Stimulated activated CD4-positive, alpha-beta T cell treated with anti-CD3 and anti-CD28 coated beads, Interleukin-4, amount 100 ng/mL, for 1 hour (primary cell): ENCODE measurements at regions not wholly inside any gene's neighbourhood (a gene's known extent, or its start where the extent isn't known, plus 50 kb on each side); places are given as distances from the start of the nearest gene placed in this dataset.

ENCODE experiments used
- DNase-seq: peaks from one replicate; pipeline ENCODE4 v3.0.0-alpha.2; 2020

DNA sequence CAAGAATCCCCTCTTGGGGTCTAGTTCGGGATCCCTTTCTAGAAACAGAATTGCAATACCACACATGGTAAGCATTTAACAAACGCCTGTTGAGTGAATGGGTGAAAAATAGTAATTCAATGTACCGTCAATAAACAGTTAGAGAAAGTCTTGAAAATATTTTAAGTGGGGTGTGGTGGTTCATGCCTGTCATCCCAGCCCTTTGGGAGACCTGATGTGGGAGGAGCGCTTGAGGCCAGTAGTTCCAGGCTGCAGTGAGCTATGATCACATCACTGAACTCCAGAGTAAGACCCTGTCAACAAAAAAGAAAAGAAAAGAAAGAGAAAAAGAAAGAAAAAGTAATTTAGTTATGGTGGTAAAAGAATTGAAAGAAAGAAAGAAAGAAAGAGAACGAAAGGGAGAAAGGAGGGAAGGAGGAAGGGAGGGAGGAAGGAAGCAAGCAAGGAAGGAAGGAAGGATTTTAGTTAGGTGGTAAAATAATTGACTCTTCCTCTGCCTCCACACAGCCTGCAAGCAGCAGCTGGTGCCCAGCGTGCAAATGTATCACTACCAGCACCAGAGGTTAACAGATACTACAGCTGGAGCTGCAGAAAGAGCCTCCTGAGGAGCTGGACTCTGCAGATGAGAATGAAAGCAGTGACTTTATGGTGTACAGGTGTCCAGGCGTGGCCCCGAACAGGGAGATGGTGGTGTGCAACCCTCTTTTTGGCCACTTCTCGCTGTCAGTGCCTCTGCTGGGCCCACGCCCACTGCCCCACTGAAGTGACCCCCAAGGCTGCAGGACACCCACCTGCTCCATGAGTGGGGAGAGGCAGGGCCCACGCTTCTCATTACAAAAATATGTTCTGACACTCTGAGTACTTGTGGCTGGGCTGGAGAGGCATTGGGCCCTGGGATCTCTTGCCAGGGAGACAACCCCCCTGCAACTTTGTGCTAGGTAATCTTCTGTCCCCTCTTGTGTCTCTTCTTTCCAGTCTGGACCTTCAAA lies 135.4 kb downstream of the BAMBI start:
- no peak for DNase-seq

DNA sequence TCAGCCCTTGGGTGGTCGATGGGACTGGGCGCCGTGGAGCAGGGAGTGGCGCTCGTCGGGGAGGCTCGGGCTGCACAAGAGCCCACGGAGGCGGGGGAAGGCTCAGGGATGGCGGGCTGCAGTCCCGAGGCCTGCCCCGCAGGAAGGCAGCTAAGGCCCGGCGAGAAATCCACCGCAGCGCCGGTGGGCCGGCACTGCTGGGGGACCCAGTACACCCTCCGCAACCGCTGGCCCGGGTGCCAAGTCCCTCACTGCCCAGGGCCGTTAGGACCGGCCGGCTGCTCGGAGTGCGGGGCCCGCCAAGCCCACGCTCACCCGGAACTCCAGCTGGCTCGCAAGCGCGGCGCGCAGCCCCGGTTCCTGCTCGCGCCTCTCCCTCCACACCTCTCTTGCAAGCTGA lies 138.4 kb downstream of the BAMBI start:
- no peak for DNase-seq

DNA sequence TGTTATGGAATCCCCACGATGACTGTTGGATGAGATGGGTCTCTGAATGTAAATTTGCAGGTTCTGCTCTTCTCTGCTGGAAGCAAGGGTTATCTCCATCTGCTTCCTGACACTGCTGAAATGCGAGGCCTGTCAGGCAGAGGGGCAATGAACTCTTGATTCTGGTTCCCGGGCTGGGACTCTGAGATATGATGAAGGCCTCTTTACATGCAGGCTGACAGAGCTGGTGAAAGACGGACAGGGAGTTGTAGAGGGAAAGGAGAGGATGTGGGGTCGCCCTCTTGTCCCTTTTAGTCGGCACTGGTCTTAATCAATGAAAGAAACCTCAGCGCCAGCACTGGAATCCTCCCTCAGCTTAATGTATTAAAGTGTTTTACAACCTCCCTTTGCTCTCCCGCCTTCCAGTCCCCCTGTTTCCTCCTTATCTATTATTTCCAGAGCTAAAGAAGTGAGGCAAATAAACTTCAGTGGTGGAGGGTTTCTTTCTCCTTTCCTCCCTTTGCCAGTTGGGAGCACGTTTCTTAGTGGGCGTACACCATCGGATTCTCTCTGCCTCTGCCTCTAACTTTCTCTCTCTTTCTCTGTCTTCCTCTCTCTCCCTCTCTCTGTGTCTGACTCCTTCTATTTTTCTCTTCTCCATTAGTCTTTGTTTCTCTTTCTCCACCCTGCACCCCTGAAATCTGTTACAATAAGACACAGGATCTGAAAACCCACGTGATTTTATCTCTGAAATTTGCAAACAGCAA lies 145.6 kb downstream of the BAMBI start:
- no peak for DNase-seq

DNA sequence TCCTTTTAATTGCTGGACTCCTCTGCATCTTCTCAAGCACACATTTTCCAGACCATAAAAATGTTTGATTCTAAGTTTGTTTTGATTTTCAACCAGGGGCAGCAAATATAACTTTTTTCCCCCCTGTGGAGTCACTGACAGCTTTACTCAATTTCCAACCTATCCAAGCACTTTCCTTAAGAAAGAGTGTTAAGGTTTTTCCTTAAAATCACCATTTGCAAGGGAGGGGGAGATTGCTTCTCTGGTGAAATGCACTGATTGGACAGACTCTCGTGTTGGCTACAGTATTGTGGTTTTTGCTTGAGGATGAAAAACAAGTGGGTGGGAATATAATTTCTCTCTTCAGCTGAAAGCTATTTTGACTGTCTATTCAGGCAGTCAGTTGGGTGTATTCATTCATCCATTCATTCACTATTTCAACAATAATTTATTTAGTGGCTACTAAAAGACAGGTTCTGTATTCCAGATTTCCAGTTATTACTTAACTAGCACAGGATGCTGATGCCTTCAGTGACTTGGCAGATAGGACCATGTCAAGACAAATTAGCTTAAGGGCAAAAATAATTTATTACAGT lies 146.3 kb downstream of the BAMBI start:
- no peak for DNase-seq

DNA sequence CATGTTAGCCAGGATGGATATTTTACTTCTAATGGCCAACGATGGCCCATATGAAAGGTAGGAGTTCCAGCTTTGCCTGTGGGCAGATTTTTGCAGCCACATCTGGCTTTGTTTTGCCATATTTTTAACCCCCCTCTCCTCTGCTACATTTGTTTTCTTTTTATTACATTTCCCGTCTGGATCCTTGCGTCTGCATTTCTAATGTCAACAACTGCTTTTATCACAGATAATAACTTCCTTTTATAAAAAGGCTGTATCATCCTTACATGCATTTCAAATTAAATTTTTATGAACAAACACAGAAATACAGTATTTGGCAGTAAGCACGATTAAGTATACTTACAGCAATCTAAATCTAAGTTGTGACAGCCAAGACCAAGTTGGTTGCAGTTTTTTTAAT lies 156.0 kb downstream of the BAMBI start:
- no peak for DNase-seq

DNA sequence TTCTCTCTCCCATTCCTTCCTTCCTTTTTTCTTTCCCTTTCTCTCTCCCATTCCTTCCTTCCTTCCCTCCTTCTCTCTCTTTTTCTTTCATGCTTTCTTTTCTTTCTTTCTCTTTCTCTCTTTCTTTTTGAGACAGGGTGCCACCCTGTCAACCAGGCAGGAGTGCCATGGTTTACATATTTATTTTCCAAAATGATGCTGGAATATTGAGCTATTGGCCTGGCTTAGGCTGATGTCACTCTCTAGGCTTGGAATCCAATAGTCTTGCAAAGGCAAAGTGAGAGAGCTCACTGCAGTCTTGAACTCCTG lies 159.1 kb downstream of the BAMBI start:
- no peak for DNase-seq

DNA sequence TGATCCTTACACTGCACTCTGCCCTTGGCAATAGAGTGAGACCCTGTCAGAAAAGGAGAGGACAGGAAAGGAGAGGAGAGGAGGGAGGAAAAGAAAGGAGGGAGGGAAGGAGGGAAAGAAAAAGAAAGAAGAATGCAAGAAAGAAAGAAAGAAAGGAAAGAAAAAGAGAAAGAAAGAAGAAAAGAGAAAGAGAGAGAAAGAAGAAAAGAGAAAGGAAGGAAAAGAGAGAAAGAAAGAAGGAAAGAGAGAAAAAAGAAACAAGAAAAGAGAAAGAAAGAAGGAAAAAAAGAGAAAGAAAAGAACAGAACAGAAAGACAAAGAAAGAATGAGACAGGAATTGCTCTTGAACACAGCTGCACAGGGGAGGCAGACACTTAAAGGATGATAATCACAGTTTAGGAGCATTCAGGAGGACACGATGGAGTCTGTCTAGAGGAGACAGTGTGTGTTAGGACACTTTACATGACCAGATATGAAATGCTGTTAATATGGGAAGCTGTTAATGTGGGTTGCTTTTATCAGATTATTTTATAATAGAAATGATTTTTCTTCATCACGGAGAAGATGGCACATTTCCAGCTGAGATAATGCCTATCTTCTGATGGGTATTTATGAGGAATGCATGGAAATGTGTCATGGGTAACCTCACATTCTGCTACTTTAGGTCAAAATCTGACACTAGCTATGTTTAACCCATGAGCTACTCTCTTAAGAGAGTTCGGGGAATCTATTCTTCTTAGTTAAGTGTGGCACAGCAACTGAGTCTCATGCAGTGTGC lies 160.5 kb downstream of the BAMBI start:
- DNase-seq, result no peak

DNA sequence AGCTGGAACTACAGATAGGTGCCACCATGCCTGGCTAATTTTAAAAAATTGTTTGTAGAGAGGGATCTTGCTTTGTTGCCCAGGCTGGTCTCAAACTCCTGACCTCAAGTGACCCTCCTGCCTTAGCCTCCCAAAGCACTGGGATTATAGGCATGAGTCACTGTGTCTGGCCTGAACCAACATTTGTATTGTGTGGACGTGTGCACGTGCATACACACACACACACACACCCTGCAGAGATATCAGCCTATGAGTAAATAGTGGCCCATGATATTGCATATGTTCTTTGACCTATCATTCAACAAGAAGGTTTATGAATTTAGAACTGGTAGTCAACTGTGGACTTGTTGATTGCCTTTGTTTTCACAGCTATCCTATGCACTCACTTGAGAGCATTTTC lies 161.6 kb downstream of the BAMBI start:
- DNase-seq, result no peak

DNA sequence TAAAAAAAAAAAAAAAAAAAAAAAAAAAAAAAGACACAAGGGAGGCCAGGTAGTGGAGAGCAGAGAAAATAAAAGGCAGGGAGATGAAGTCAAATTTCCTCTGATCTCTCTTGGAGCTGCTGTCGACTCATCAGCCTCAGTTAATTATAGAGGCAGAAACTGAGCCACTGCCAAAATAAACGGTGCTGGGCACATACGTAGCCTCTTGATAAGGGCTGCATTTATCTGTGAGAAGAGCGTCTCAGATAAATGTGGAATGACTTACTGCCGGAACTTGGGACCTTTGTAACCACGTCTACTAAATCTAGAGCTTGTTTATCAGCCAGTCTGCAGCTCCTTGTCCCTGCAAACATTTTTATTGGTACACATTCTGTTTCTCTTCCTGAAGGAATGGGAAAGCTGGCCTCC lies 162.3 kb downstream of the BAMBI start:
- DNase-seq, result no peak

DNA sequence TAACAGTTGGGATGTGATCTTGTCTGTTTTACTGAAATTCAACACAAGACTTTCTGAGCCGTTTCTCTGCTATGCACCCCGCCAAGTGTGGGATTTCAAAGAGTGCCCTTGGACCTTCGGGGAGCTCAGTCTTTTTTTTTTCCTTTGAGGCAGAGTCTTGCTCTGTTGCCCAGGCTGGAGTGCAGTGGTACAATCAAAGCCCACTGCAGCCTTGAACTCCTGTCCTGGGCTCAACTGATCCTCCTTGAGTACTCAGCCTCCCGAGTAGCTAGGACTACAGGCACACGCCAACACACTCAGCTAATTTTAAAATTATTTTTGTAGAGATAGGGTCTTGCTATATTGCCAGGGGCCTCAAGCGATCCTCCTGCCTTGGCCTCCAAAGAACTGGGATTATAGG lies 162.9 kb downstream of the BAMBI start:
- no peak for DNase-seq

DNA sequence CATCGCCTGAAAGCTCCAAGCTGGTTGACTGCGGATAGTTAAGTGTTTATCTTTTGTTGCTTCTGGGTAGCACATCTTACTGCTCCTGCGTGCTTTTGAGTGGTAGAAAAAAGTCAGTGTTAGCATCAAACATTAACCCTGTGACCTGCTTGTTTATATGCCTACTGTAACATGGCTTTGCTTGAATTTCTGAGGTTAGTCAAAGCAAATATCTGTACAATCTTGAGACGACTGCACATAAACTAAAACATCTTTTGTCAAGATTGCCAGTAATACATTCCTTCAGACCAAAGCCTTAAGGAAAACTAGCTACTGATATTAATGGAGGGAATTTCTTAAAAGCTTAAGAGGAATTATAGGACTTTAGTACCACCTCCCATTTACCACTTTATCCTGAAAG lies 163.7 kb downstream of the BAMBI start:
- DNase-seq, result no peak

DNA sequence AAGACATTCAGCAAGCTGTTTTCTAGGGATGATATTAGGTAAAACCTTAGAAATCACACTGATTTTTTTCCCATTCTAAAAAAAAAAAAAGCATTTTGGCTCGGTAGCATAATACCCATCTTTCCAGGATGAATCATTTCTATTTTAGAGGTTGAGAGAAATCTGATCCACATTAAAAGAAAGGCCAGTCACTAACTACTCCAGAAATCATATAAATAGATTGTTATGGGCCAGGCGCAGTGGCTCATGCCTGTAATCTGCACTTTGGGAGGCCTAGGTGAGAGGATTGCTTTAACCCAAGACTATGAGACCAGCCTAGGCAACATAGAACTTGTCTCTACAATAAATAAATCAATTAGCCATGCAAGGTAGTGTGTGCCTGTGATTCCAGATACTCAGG lies 164.3 kb downstream of the BAMBI start:
- DNase-seq, result no peak

DNA sequence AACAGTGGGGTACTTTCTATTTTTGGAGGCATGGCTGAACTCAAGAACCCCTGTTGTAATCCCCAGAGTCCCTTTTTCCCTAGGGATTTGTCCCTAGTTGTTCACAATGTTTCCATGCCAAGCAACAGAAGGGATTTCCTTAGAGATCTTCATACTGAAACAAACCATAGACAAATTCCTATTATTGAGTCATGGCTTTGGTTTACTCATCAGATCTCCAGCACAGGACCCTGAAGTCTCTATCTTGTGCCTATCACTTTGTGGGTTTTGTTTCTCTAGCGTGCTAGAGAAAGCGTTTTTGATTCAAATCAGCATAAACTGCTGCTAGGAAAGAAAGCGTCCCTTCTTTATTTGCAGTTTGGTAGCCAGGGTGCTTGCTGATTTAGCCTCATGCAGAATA lies 165.0 kb downstream of the BAMBI start:
- no peak for DNase-seq

DNA sequence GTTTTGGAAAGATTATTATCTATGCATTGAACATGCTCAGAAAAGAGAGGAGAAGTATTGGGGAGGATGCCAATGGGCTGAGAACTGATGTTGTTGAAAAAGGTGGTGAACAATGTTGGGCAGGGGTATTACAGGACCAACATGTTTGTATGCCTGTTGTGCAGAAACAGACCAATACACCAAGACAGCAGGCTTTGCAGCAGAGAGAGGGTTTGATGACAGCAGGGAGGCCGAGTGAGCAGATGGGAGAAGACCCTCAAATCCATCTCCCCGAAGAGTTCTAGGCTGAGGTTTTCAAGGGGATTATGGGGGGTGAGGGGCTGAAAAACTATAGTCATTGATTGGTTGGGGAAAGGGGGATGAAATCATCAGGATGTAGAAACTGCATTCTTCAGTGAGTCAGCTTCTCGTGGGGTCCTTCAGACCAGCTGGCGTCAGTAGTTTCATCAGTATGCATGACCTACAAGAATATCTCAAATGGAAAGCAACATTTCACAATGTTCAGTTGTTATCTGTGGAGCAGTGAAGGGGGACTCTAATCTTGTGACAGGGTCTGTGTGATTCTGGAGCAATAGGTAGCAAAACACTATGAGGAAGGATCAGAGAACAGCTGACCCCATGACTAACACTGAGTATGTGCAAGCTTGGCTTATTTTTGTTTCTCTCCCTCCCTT lies 167.8 kb downstream of the BAMBI start:
- DNase-seq, result no peak

DNA sequence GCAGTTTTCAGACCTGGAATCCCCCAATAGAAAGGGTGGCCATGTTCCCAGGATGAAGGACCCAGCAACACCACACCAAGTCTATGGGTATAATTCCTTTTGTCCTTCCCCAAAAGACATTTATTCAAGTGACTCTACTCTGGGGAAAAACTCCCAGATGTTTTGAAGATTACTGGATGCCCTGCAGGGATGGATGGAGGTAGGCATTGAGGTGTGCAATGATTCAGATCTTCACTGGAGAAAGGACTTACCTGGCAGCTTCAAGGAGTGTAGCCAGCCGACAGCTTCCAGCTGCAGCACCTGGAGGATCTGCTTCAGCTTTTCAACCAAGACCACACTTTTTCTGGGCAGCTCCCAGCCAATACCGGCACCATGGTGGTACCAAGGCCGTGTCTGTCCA lies 172.0 kb downstream of the BAMBI start:
- DNase-seq, result no peak

DNA sequence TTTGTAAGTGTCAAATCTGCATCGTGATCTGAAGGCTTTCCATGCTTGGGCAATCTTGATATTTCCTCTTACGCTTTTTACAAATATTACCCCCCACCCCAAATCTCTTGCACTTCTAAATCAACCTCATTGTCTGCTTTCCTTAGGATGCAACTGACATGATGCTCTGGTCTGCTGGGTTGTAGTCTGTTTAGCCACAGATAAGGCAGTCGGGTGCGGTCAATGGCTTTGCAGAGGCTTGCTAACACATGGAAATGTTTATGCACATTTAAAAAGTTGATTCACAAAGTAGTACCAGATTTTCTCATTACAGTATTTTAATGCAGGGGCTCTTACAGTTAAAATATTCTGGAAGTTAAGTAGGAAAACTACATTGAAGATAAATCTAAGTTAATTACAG lies 172.5 kb downstream of the BAMBI start:
- no peak for DNase-seq

DNA sequence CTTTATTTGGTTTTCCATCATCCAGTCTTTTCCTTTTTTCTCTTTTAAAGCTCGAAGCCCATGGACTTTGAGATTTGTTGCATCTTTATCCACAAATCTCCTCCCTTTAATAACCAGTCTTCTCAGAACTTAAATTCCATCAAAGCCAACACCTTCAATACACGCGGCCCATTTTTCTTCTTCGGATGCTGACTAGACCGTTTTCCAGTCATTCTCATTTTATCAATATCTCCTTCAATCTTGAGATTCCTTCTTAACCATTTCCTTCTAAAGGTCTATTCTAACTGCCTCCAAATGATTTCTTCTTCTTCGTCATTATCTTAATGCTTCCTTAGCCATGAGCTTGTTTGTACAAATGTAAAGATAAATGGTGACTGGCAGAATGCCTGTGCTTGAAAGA lies 173.5 kb downstream of the BAMBI start:
- DNase-seq, result no peak

DNA sequence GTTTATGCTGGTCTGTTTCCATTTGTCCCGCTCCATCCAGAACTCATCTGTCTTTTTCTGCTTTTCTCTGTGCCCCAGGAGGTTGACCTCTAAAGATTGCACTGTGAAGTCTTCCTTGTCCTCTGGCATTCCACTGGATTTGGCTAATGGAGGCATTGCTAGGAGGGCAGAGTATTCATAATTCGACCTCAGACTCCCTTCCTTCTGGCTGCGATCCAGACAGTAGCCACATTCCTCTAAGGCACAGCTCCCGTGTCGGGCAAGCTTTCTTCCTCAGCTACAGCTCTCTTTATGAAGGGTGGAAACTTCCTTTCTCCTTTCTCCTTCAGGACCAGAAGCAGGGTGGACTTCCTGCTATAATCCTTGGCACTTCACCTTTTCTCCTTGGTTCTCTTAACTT lies 175.9 kb downstream of the BAMBI start:
- no peak for DNase-seq

DNA sequence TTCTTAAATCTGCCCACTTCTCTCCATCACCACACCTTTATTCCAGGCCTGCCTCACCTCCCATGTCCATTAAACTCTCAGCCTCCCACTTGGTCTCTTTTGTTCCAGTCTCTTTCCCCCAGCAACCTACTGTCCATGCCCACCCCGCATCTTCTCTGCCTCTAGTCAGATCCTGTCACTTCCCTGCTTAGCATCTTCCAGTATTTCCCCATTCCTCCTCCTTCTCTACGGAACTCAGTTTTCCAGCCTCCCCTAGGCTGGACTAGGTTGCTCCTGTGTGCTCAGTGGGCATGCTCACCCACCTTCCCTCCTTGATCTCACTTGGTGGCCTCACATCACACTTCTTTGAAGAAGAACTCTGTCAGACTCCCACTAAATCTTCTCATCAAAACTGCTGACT lies 179.8 kb downstream of the BAMBI start:
- DNase-seq, result no peak

DNA sequence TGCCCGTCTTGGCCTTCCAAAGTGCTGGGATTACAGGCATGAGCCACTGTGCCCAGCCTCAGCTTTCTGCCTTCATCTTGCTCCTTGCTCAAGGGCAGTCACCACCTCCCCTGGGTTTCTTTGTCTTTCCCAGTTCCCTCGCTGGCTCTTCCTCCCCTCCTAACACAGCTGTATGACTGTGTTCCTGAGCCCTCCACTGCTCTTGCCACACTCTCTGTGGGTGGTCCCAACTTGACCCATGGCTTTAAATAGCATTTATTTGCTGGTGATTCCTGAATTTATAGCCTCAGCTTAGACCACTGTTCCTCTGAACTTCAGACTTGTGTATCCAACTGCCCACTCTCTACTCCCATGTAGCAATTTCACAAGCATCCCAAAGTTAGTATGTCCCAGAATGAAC lies 181.3 kb downstream of the BAMBI start:
- no peak for DNase-seq

DNA sequence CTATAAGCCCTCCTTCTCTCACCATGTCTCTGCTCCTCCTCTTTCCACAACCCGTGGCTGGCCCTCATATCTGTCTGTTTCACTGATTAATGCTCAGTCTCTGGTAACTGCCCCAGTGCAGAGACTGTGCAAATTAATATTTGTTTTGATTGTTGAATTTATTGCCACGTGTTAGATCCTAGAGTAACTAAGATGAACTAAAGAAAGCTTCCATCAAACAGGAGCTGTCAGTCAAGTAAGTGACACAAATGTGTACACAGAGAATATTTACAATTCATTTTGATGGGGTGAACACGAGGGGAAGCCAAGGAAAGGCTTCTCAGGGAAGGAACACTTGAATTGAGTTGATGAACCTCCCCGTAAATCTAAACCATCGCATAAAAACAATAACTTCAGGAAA lies 182.5 kb downstream of the BAMBI start:
- DNase-seq, result no peak

DNA sequence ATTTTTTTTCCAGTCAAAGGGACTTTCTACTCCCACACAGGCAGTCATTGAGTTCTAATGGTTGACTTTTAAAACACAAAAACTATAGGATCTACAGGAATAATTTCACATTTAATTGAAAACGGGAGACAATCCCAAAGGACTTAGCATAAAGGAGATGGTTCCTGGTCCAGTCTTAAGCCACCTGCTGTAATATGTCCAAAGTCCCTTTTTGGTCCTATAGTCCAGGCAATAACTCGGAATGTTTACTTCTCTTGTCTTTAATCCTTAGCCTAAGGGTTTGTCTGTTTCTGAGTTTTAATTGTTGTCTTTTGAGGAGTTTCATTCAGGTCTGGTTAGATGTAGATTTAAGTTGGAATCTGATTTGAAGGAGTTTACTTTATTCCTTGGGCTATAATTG lies 184.9 kb downstream of the BAMBI start:
- no peak for DNase-seq
